Right ventricle myocardium superior (tissue), 1 donor: ENCODE measurements at regions not wholly inside any gene's neighbourhood (a gene's known extent, or its start where the extent isn't known, plus 50 kb on each side); places are given as distances from the start of the nearest gene placed in this dataset.

Source experiments
- ATAC-seq: fragments of 200-7000 bp; cut with Tn5 transposase; one replicate; pipeline ENCODE4 v1.9.1; 2020; ENCODE audit warnings: mild to moderate bottlenecking; ENCODE audit not compliant: poor library complexity
- DNase-seq: peaks from one replicate; pipeline ENCODE4 v3.0.0-alpha.2; 2020
- intact Hi-C: fragments of 100-400 bp; cut with DNase I; formaldehyde crosslinking; loops from one replicate; pipeline ENCODE4 v1.11.2; 2022
- donor health status: DM: no; HTN: yes; CAD: no; lungs with severe emphysema.

GRCh38 chr20:10795286-10796026 lies 121.7 kb upstream of the JAG1 start:
- DNase-seq = no peak
- no peak for ATAC-seq
- intact Hi-C loops = no loop called here

- intact Hi-C loops = no loop called here
- ATAC-seq (no peak), DNase-seq (no peak)
These were observed 125.0 kb upstream of the JAG1 start for GRCh38 chr20:10798811-10799210.

- intact Hi-C loops = loop anchor here (10.0 kb wide), 1 partner anchor 125 kb away; the partner anchor contains the start of gene JAG1
- DNase-seq (no peak), ATAC-seq (no peak)
These were observed 125.9 kb upstream of the JAG1 start for GRCh38 chr20:10799735-10800134.

- ATAC-seq (no peak), DNase-seq (no peak)
- intact Hi-C loops = loop anchor here (10.0 kb wide), 1 partner anchor 125 kb away; the partner anchor contains the start of gene JAG1
These were observed 126.5 kb upstream of the JAG1 start for GRCh38 chr20:10800288-10800687.

GRCh38 chr20:10802236-10802635 lies 128.4 kb upstream of the JAG1 start:
- intact Hi-C loops = loop anchor here (10.0 kb wide), 1 partner anchor 127 kb away; the partner anchor contains the start of gene JAG1
- DNase-seq (no peak), ATAC-seq (no peak)

- DNase-seq = no peak
- peak; percentile 38 for ATAC-seq
- intact Hi-C loops = loop anchor here (10.0 kb wide), 1 partner anchor 131 kb away; the partner anchor contains the start of gene JAG1
These were observed 132.0 kb upstream of the JAG1 start for GRCh38 chr20:10805764-10806163.

GRCh38 chr20:10806539-10806938 lies 132.7 kb upstream of the JAG1 start:
- intact Hi-C loops = loop anchor here (10.0 kb wide), 1 partner anchor 132 kb away; the partner anchor contains the start of gene JAG1
- DNase-seq (no peak), ATAC-seq (peak; percentile 93)

- DNase-seq (no peak), ATAC-seq (no peak)
- intact Hi-C loops = loop anchor here (10.0 kb wide), 1 partner anchor 132 kb away; the partner anchor contains the start of gene JAG1
These were observed 133.2 kb upstream of the JAG1 start for GRCh38 chr20:10807013-10807412.

GRCh38 chr20:10812759-10813327 lies 139.0 kb upstream of the JAG1 start:
- intact Hi-C loops = no loop called here
- no peak for ATAC-seq

GRCh38 chr20:10823585-10823984 lies 149.8 kb upstream of the JAG1 start:
- ATAC-seq = no peak
- no peak for DNase-seq
- intact Hi-C loops = no loop called here

More at GRCh38 chr20:10812759-10813327, 139.0 kb upstream of the JAG1 start:
- DNase-seq = no peak

GRCh38 chr20:10824750-10825500 lies 151.1 kb upstream of the JAG1 start:
- ATAC-seq = no peak
- intact Hi-C loops = no loop called here
- no peak for DNase-seq

- intact Hi-C loops = no loop called here
- ATAC-seq = no peak
- no peak for DNase-seq
These were observed 152.3 kb upstream of the JAG1 start for GRCh38 chr20:10826111-10826510.

GRCh38 chr20:10828180-10828579 lies 154.4 kb upstream of the JAG1 start:
- no peak for ATAC-seq
- intact Hi-C loops = no loop called here
- no peak for DNase-seq

- DNase-seq (no peak), ATAC-seq (no peak)
- intact Hi-C loops = no loop called here
These were observed 158.3 kb upstream of the JAG1 start for GRCh38 chr20:10832141-10832540.

GRCh38 chr20:10837901-10838300 lies 164.1 kb upstream of the JAG1 start:
- no peak for ATAC-seq
- intact Hi-C loops = no loop called here
- no peak for DNase-seq

GRCh38 chr20:10842116-10842515 lies 168.3 kb upstream of the JAG1 start:
- intact Hi-C loops = no loop called here
- no peak for ATAC-seq

GRCh38 chr20:10843146-10843711 lies 169.4 kb upstream of the JAG1 start:
- intact Hi-C loops = no loop called here
- DNase-seq (no peak), ATAC-seq (peak; percentile 51)

More at GRCh38 chr20:10842116-10842515, 168.3 kb upstream of the JAG1 start:
- DNase-seq = no peak

- ATAC-seq (no peak), DNase-seq (no peak)
- intact Hi-C loops = no loop called here
These were observed 173.0 kb upstream of the JAG1 start for GRCh38 chr20:10846766-10847165.

GRCh38 chr20:10848810-10849370 lies 175.1 kb upstream of the JAG1 start:
- DNase-seq (peak; percentile 43), ATAC-seq (peak; percentile 91)
- intact Hi-C loops = no loop called here
